ENCODE measurements at regions not wholly inside any gene's neighbourhood (a gene's known extent, or its start where the extent isn't known, plus 50 kb on each side); places are given as distances from the start of the nearest gene placed in this dataset.

DNA sequence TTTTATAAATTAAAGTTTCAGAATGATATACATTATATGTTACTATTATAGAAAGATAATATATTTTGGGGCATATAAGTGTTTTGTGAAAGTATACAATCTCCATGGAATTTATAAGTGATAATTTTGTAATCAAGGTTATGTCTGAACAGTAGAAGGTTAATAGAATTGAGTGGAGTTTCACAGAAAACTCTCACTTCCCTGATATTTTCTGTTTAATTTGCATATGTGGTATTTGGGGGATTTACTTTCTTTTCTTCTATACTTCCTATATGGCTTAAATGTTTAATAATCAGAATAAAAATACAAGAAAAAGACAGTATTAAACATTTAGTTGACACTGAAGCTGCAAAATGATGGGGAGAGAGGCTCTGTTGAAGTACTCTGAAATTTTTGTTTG, 848.5 kb downstream of the DACH1 start:
- Histone ChIP-seq H3K4me1 (no peaks in the 10 kb centered on the region), H3K4me3 (no peak overlapping the region), H3K4me2 (no peak overlapping the region), H3K9me3 (no peaks in the 10 kb centered on the region), H3K27ac (no peak overlapping the region)
- ChIA-PET POLR2A (no interaction called here), CTCF (no interaction called here)
- FAIRE-seq (no peak), ATAC-seq (no peak), DNase-seq (ENCODE audit: low read depth in 1 of 2, low spot score in 1 of 2) (no peak)
- TF ChIP-seq, protein P1, sequence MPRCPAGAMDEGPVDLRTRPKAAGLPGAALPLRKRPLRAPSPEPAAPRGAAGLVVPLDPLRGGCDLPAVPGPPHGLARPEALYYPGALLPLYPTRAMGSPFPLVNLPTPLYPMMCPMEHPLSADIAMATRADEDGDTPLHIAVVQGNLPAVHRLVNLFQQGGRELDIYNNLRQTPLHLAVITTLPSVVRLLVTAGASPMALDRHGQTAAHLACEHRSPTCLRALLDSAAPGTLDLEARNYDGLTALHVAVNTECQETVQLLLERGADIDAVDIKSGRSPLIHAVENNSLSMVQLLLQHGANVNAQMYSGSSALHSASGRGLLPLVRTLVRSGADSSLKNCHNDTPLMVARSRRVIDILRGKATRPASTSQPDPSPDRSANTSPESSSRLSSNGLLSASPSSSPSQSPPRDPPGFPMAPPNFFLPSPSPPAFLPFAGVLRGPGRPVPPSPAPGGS (IDR thresholded peaks at IDR 0.05), result no peak
- TF ChIP-seq EHMT2 (IDR thresholded peaks at IDR 0.05; ENCODE audit: low read depth) (no peak), BHLHE40 (IDR thresholded peaks at IDR 0.05; ENCODE audit: low read depth, low read length) (no peak), POLR2AphosphoS2 (conservative IDR thresholded peaks at IDR 0.05; ENCODE audit: low read length) (no peak), MYC (IDR thresholded peaks at IDR 0.05; ENCODE audit: borderline replicate concordance, low read length) (no peak), PHF8 (IDR thresholded peaks at IDR 0.05; ENCODE audit: borderline replicate concordance, low read depth) (no peak), HOXB5 (CRISPR knock-in tag; IDR thresholded peaks at IDR 0.05) (no peak), MAFK (IDR thresholded peaks at IDR 0.05; ENCODE audit: partially characterized antibody) (no peak), RCOR1 (IDR thresholded peaks at IDR 0.05; ENCODE audit: low read depth, low read length) (no peak), CBX8 (IDR thresholded peaks at IDR 0.05) (no peak), NFE2L2 (conservative IDR thresholded peaks at IDR 0.05; ENCODE audit: low read length) (no peak)

DNA sequence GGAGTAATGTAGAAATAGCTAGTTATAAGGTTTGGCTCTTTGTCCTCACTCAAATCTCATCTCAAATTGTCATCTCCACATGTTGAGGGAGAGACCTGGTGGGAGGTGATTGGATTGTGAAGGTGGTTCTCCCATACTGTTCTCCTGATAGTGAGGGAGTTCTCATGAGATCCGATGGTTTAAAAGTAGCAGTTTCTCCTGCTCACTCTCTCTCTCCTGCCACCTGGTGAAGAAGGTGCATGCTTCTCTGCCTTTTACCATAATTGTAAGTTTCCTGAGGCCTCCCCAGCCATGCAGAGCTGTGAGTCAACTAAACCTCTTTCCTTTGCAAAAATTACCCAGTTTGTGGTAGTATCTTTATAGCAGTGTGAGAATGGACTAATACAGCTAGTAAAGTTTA, 849.4 kb downstream of the DACH1 start:
- TF ChIP-seq, protein P2, sequence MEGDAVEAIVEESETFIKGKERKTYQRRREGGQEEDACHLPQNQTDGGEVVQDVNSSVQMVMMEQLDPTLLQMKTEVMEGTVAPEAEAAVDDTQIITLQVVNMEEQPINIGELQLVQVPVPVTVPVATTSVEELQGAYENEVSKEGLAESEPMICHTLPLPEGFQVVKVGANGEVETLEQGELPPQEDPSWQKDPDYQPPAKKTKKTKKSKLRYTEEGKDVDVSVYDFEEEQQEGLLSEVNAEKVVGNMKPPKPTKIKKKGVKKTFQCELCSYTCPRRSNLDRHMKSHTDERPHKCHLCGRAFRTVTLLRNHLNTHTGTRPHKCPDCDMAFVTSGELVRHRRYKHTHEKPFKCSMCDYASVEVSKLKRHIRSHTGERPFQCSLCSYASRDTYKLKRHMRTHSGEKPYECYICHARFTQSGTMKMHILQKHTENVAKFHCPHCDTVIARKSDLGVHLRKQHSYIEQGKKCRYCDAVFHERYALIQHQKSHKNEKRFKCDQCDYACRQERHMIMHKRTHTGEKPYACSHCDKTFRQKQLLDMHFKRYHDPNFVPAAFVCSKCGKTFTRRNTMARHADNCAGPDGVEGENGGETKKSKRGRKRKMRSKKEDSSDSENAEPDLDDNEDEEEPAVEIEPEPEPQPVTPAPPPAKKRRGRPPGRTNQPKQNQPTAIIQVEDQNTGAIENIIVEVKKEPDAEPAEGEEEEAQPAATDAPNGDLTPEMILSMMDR (IDR thresholded peaks at IDR 0.05), result no peak
- TF ChIP-seq CBX2 (IDR thresholded peaks at IDR 0.05; ENCODE audit: borderline replicate concordance, low read depth), result no peak
- TF ChIP-seq NPAS2 (CRISPR knock-in tag; IDR thresholded peaks at IDR 0.05; ENCODE audit: borderline replicate concordance), result no peak
- no peak for TF ChIP-seq HEYL (CRISPR knock-in tag; IDR thresholded peaks at IDR 0.05)
- no peak for TF ChIP-seq RCOR1 (IDR thresholded peaks at IDR 0.05; ENCODE audit: low read depth, low read length)
- TF ChIP-seq HOXB5 (CRISPR knock-in tag; IDR thresholded peaks at IDR 0.05), result no peak
- TF ChIP-seq SMC3 (IDR thresholded peaks at IDR 0.05), result no peak
- TF ChIP-seq MYC (IDR thresholded peaks at IDR 0.05; ENCODE audit: borderline replicate concordance, low read length), result no peak
- no peak for TF ChIP-seq FOSB (CRISPR knock-in tag; IDR thresholded peaks at IDR 0.05)
- no peak for TF ChIP-seq CEBPB (IDR thresholded peaks at IDR 0.05)
- FAIRE-seq, result no peak
- H3K9me3 ChIP-seq, result no peaks in the 10 kb centered on the region
- H3K4me3 ChIP-seq, result no peak overlapping the region
- no peak overlapping the region for H3K27ac ChIP-seq
- POLR2A ChIA-PET, result no interaction called here
- H3K4me2 ChIP-seq, result no peak overlapping the region
- ATAC-seq, result no peak
- DNase-seq (ENCODE audit: low read depth in 1 of 2, low spot score in 1 of 2), result no peak
- H3K4me1 ChIP-seq, result no peaks in the 10 kb centered on the region
- 0% methylated on average over 1 of the region's 1 CpG for WGBS (ENCODE audit: missing lambda C conversion rate)
- CTCF ChIA-PET, result no interaction called here

DNA sequence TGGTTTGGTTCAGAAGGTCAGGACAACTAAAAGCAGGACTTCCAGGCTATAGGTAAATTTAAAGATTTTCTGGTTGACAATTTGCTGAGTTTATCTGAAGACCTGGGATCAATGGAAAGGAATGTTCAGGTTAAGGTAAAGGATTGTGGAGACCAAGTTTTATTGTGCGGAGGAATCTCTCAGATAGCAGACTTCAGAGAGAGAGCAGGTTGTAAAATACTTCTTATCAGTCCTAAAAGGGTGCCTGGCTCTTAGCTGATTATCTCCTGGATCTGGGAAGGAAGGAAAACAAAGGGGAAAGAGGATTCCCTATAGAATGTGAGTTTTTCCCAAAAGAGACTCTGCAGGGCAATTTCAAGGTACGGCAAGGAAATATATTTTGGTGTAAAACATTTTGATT, 851.5 kb downstream of the DACH1 start:
- no peak overlapping the region for H3K4me3 ChIP-seq
- POLR2A ChIA-PET, result no interaction called here
- no peaks in the 10 kb centered on the region for H3K4me1 ChIP-seq
- FAIRE-seq (no peak), ATAC-seq (no peak), DNase-seq (ENCODE audit: low read depth in 1 of 2, low spot score in 1 of 2) (no peak)
- H3K9me3 ChIP-seq, result no peaks in the 10 kb centered on the region
- CTCF ChIA-PET, result no interaction called here
- TF ChIP-seq NPAS2 (CRISPR knock-in tag; IDR thresholded peaks at IDR 0.05; ENCODE audit: borderline replicate concordance), result no peak
- TF ChIP-seq RCOR1 (IDR thresholded peaks at IDR 0.05; ENCODE audit: low read depth, low read length), result no peak
- TF ChIP-seq CBX2 (IDR thresholded peaks at IDR 0.05; ENCODE audit: borderline replicate concordance, low read depth), result no peak
- no peak for TF ChIP-seq NFE2L2 (conservative IDR thresholded peaks at IDR 0.05; ENCODE audit: low read length)
- no peak for TF ChIP-seq TP53 (CRISPR knock-in tag; IDR thresholded peaks at IDR 0.05)
- TF ChIP-seq POLR2AphosphoS2 (conservative IDR thresholded peaks at IDR 0.05; ENCODE audit: low read length), result no peak
- no peak for TF ChIP-seq KDM1A (IDR thresholded peaks at IDR 0.05; ENCODE audit: low read depth)
- no peak for TF ChIP-seq ZNF302 (CRISPR knock-in tag; IDR thresholded peaks at IDR 0.05)
- TF ChIP-seq, protein P2 (IDR thresholded peaks at IDR 0.05), result no peak
- TF ChIP-seq, protein P3, sequence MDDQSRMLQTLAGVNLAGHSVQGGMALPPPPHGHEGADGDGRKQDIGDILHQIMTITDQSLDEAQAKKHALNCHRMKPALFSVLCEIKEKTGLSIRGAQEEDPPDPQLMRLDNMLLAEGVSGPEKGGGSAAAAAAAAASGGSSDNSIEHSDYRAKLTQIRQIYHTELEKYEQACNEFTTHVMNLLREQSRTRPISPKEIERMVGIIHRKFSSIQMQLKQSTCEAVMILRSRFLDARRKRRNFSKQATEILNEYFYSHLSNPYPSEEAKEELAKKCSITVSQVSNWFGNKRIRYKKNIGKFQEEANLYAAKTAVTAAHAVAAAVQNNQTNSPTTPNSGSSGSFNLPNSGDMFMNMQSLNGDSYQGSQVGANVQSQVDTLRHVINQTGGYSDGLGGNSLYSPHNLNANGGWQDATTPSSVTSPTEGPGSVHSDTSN (IDR thresholded peaks at IDR 0.05), result no peak
- no peak for TF ChIP-seq FOSL2 (IDR thresholded peaks at IDR 0.05)
- TF ChIP-seq FOSL2 (CRISPR knock-in tag; IDR thresholded peaks at IDR 0.05), result no peak
- TF ChIP-seq KDM5A (IDR thresholded peaks at IDR 0.05), result no peak
- TF ChIP-seq RFX5 (IDR thresholded peaks at IDR 0.05), result no peak
- TF ChIP-seq ESRRA (IDR thresholded peaks at IDR 0.05; ENCODE audit: borderline replicate concordance, low read length), result no peak
- no peak for TF ChIP-seq ZFP36 (IDR thresholded peaks at IDR 0.05; ENCODE audit: borderline replicate concordance, partially characterized antibody)
- TF ChIP-seq NR3C1 (IDR thresholded peaks at IDR 0.05), result no peak
- TF ChIP-seq RARB (CRISPR knock-in tag; IDR thresholded peaks at IDR 0.05), result no peak
- no peak overlapping the region for H3K27ac ChIP-seq
- 64% methylated on average over 2 of the region's 2 CpGs for WGBS (ENCODE audit: missing lambda C conversion rate)
- H3K4me2 ChIP-seq, result no peak overlapping the region
